HG03432 (cell line): ENCODE measurements at regions not wholly inside any gene's neighbourhood (a gene's known extent, or its start where the extent isn't known, plus 50 kb on each side); places are given as distances from the start of the nearest gene placed in this dataset.
"Not testable (repeated sequence)": the region's sequence is repeated elsewhere in the genome, so short reads cannot be mapped to it uniquely, and the experiment has no call there.

ENCODE experiments used
- ATAC-seq: cut with Tn5 transposase; IDR thresholded peaks from one replicate; pipeline ENCODE4 v1.9.1; 2021; ENCODE audit warnings: mild to moderate bottlenecking, moderate library complexity; ENCODE audit not compliant: unreplicated experiment

- ATAC-seq = not testable (repeated sequence)
Measured at GRCh38 chr6:142016666-142017065, 116.1 kb upstream of the GJE1 start.

- ATAC-seq = not testable (repeated sequence)
Measured at GRCh38 chr6:142015463-142015862, 117.3 kb upstream of the GJE1 start.

GRCh38 chr6:142015011-142015410 lies 117.7 kb upstream of the GJE1 start:
- ATAC-seq = no peak

GRCh38 chr6:142014515-142014914 lies 118.2 kb upstream of the GJE1 start:
- ATAC-seq = no peak

- ATAC-seq = no peak
Measured at GRCh38 chr6:142013875-142014495, 118.7 kb upstream of the GJE1 start.

- ATAC-seq = peak; percentile 92
Measured at GRCh38 chr6:142013287-142013686, 119.4 kb upstream of the GJE1 start.

GRCh38 chr6:142011775-142012174 lies 121.0 kb upstream of the GJE1 start:
- ATAC-seq = no peak

- ATAC-seq = no peak
Measured at GRCh38 chr6:142011156-142011555, 121.6 kb upstream of the GJE1 start.

GRCh38 chr6:142009647-142010046 lies 123.1 kb upstream of the GJE1 start:
- no peak for ATAC-seq

- ATAC-seq = no peak
Measured at GRCh38 chr6:142008781-142009180, 123.9 kb upstream of the GJE1 start.

- no peak for ATAC-seq
Measured at GRCh38 chr6:142008016-142008735, 124.5 kb upstream of the GJE1 start.

GRCh38 chr6:142005021-142005420 lies 127.7 kb upstream of the GJE1 start:
- no peak for ATAC-seq

- no peak for ATAC-seq
Measured at GRCh38 chr6:142002825-142003405, 129.8 kb upstream of the GJE1 start.

GRCh38 chr6:141996823-141997222 lies 135.9 kb upstream of the GJE1 start:
- no peak for ATAC-seq

- ATAC-seq = no peak
Measured at GRCh38 chr6:141992109-141992508, 140.6 kb upstream of the GJE1 start.

- ATAC-seq = no peak
Measured at GRCh38 chr6:141990840-141991239, 141.9 kb upstream of the GJE1 start.

GRCh38 chr6:141989706-141989959 lies 143.1 kb upstream of the GJE1 start:
- no peak for ATAC-seq

- ATAC-seq = peak; percentile 94
Measured at GRCh38 chr6:141988954-141989705, 143.6 kb upstream of the GJE1 start.

GRCh38 chr6:141988327-141988726 lies 144.4 kb upstream of the GJE1 start:
- ATAC-seq = no peak

GRCh38 chr6:141986457-141986856 lies 146.3 kb upstream of the GJE1 start:
- no peak for ATAC-seq

- ATAC-seq = no peak
Measured at GRCh38 chr6:141981190-141981589, 151.5 kb upstream of the GJE1 start.

- no peak for ATAC-seq
Measured at GRCh38 chr6:141977782-141978181, 154.9 kb upstream of the GJE1 start.
